Uterus (tissue), 2 donors: ENCODE measurements at regions not wholly inside any gene's neighbourhood (a gene's known extent, or its start where the extent isn't known, plus 50 kb on each side); places are given as distances from the start of the nearest gene placed in this dataset.

ENCODE experiments used
- POLR2A ChIP-seq, 2 donors: fragments of 450-650 bp; IDR thresholded peaks; one replicate each; pipeline ENCODE4 v1.6.1; 2016; ENCODE audit warnings: antibody characterized with exemption in 2 of 2, mild to moderate bottlenecking in 1 of 2, moderate library complexity in 1 of 2
- TF ChIP-seq, protein P1 (sequence below), 4 experiments: fragments of 200-600 bp in 2 of 4; fragments of 450-650 bp in 2 of 4; sonication (generic) in 2 of 4; IDR thresholded peaks; one replicate each; pipeline ENCODE4 v1.5.1; 2016 to 2019; ENCODE audit warnings: antibody characterized with exemption in 4 of 4, mild to moderate bottlenecking in 2 of 4, moderate library complexity in 1 of 4

DNA sequence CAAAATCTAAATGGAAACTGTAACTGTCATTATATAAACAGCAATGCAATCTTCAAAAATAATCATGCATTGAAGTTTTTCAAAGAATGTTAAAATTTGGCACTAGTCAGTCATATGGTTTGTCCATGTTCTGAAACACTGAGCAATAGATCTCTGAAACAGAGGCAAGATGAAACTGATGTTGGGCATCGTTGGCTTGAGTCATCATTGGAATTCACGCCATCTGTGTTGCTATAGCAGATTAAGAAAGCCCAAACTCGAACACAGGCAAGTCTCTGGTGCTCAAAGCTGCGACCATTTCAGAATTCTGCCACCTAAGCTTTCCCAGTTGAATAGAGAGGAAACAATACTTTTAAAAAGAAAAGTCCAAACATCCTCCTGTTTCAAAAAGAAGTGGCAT is 114.1 kb upstream of the PPARGC1A start:
- TF ChIP-seq, protein P1, sequence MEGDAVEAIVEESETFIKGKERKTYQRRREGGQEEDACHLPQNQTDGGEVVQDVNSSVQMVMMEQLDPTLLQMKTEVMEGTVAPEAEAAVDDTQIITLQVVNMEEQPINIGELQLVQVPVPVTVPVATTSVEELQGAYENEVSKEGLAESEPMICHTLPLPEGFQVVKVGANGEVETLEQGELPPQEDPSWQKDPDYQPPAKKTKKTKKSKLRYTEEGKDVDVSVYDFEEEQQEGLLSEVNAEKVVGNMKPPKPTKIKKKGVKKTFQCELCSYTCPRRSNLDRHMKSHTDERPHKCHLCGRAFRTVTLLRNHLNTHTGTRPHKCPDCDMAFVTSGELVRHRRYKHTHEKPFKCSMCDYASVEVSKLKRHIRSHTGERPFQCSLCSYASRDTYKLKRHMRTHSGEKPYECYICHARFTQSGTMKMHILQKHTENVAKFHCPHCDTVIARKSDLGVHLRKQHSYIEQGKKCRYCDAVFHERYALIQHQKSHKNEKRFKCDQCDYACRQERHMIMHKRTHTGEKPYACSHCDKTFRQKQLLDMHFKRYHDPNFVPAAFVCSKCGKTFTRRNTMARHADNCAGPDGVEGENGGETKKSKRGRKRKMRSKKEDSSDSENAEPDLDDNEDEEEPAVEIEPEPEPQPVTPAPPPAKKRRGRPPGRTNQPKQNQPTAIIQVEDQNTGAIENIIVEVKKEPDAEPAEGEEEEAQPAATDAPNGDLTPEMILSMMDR (IDR thresholded peaks at IDR 0.05) = no peak
- TF ChIP-seq POLR2A (IDR thresholded peaks at IDR 0.05) = no peak
